GM19467 (cell line): ENCODE measurements at regions not wholly inside any gene's neighbourhood (a gene's known extent, or its start where the extent isn't known, plus 50 kb on each side); places are given as distances from the start of the nearest gene placed in this dataset.
A peak's percentile ranks its signal among the peaks of the same experiment; 100 is the strongest.
"Not testable (repeated sequence)": the region's sequence is repeated elsewhere in the genome, so short reads cannot be mapped to it uniquely, and the experiment has no call there.

Source experiments
- ATAC-seq: cut with Tn5 transposase; IDR thresholded peaks from one replicate; pipeline ENCODE4 v1.9.1; 2021; ENCODE audit warnings: mild to moderate bottlenecking, moderate library complexity; ENCODE audit not compliant: unreplicated experiment

GRCh38 chr4:9604031-9604892, 160.0 kb downstream of the DEFB131A start:
- not testable (repeated sequence) for ATAC-seq

DNA sequence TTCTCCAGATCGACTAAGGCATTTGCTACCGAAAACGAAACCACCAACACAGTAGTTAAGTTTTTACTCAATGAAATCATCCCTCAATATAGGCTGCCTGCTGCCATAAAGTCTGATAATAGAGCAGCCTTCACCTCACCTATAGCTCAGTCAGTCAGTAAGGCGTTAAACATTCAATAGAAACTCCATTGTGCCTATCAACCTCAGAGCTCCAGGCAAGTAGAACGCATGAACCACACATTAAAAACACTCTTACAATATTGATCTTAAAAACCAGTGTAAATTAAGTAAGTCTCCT, 160.6 kb downstream of the DEFB131A start:
- ATAC-seq = not testable (repeated sequence)

GRCh38 chr4:9608300-9608699, 164.1 kb downstream of the DEFB131A start:
- ATAC-seq = no peak

DNA sequence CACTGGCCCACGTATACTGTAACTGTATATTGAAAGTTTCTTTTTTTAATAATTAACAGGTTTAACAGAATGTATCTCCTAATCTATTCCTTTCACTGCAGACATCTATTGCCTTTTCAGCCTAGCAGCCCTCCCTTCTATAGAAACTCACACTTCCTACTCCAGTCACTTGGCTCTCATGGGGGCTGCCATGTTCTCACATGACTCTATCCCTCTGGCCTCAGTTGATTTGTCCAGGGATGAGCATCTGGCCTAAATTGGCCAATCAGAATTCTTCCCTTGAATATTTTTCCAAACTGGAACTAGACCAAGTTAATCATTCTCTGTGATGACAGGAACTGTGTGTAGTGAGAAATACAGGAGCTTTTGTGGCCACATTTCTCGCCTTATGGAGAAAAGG, 166.1 kb downstream of the DEFB131A start:
- not testable (repeated sequence) for ATAC-seq

DNA sequence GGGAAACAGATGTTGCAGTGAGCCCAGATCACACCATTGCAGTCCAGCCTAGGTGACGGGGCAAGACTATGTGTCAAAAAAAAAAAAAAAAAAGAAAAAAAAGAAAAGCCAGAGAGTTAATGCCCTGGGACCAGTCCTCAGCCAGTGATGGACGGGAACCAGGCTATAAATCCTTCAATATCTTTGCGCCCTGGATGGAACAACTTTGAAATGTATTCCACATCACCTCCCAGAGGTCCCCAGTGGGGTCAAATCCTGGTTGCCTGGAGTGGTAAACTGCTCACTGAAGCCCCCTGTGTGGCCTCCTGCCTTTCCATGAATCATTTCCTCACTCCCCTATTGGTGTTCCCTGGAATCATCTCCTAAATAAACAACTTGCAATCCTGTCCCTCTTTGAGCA, 166.9 kb downstream of the DEFB131A start:
- no peak for ATAC-seq

GRCh38 chr4:9636411-9636810, 145.0 kb upstream of the DRD5 start:
- ATAC-seq = not testable (repeated sequence)

DNA sequence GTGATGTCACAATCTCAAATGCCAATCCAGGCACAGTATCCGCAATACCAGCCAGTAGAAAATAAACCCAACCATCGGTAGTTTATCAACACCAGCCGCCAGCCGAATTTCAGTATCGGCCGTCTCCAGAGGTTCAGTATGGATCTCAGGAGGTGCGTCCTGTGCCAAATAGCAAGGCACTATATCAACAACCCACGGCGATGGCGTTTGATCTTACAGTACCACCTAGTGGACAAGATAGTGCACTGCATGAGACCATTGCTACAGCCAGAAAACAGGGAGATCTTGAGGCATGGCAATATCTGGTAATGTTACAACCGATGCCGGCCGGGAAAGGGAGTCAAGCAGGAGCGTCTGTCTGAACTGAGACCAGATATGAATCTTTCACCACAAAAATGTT, 121.8 kb upstream of the DRD5 start:
- not testable (repeated sequence) for ATAC-seq

DNA sequence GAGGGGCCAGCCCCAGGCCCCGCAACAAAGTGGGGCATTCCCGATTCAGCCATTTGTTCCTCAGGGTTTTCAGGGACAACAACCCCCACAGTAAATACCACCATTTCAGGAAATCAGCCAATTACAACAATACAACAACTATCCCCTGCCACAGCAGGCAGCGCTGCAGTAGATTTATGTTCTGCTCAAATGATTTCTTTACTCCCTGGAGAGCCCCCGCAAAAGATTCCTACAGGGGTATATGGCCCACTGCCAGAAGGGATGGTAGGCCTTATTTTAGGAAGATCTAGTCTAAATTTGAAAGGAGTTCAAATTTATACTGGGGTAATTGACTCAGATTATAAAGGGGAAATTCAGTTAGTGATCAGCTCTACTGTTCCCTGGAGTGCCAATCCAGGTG, 120.5 kb upstream of the DRD5 start:
- ATAC-seq = not testable (repeated sequence)

GRCh38 chr4:9670725-9671124, 110.7 kb upstream of the DRD5 start:
- ATAC-seq = not testable (repeated sequence)

- ATAC-seq = not testable (repeated sequence)
These were observed 104.1 kb upstream of the DRD5 start for GRCh38 chr4:9677357-9677756.

DNA sequence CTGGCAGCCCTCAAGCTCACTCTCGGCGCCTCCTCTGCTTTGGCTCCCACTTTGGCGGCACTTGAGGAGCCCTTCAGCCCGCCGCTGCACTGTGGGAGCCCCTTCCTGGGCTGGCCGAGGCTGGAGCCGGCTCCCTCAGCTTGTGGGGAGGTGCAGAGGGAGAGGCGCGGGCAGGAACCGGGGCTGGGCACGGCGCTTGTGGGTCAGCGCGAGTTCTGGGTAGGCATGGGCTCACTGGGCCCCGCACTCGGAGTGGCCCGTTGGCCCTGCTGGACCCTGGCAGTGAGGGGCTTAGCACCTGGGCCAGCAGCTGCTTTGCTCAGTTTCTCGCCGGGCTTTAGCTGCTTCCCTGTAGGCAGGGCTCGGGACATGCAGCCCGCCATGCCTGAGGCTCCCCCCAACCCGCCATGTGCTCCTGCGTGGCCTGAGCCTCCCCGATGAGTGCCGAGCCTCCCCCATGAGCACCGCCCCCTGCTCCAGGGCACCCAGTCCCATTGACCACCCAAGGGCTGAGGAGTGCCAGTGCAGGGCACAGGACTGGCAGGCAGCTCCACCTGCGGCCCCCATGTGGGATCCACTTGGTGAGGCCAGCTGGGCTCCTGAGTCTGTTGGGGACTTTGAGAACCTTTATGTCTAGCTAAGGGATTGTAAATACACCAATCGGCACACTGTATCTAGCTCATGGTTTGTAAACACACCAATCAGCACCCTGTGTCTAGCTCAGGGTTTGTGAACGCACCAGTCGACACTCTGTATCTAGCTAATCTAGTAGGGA, 101.5 kb upstream of the DRD5 start:
- no peak for ATAC-seq

GRCh38 chr4:9683174-9683573, 98.3 kb upstream of the DRD5 start:
- not testable (repeated sequence) for ATAC-seq

- ATAC-seq = not testable (repeated sequence)
These were observed 96.4 kb upstream of the DRD5 start for GRCh38 chr4:9685016-9685415.

DNA sequence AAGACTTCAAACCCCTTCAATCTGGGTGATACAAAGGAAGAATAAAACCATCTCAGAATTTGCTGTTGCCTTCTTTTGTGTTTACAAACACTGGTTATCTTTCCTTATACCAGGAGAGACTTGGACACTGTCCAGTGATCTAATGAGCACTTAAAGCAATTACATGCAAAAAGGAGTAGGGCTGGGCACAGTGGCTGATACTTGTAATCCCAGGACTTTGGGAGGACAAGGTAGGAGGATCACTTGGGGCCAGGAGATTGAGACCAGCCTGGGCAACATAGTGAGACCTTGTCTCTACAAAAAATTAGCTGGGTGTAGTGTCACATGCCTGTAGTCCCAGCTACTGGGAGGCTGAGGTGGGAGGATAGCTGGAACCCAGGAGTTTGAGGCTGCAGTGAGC, 95.7 kb upstream of the DRD5 start:
- no peak for ATAC-seq

- ATAC-seq = not testable (repeated sequence)
These were observed 90.7 kb upstream of the DRD5 start for GRCh38 chr4:9690636-9691237.

DNA sequence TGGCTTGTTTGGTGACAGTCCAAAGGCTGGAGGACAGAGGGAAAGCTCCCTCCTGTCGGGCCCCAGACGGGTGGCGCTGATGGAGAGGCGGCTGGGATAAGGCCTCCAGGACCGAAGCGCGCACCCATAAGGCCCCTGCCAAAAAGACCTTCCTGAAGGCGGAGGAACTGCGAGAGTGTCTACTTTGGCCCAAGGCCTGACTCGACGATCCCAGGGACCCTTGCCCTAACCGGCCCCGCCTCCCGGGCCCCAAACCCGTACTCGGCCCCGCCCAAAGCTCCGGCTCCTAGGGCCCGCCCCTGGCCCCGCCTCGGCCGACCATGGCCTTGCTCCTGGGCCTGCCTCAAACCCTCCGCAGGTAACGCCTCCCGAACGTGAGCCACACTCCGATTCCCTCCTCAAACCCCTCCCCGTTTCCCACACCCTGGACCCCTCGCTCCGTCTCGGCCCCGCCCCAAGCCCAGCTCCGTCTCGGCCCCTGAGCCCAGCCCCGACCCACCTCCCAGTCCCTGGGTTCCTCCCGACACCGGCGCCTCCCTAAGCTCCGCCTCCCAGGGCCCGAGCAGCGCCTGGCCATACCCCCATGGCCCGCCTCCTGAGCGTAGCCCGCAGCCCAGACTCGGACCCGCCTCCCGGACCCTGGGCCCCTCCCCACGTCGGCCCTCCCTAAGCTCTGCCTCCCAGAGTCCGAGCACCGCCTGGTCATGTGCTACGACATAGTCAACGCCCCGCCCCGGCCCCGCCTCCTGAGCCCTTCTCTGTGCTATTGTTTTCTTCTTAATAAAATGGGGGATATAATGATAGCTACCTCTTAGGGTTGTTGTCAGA, 90.0 kb upstream of the DRD5 start:
- ATAC-seq = peak; percentile 100

DNA sequence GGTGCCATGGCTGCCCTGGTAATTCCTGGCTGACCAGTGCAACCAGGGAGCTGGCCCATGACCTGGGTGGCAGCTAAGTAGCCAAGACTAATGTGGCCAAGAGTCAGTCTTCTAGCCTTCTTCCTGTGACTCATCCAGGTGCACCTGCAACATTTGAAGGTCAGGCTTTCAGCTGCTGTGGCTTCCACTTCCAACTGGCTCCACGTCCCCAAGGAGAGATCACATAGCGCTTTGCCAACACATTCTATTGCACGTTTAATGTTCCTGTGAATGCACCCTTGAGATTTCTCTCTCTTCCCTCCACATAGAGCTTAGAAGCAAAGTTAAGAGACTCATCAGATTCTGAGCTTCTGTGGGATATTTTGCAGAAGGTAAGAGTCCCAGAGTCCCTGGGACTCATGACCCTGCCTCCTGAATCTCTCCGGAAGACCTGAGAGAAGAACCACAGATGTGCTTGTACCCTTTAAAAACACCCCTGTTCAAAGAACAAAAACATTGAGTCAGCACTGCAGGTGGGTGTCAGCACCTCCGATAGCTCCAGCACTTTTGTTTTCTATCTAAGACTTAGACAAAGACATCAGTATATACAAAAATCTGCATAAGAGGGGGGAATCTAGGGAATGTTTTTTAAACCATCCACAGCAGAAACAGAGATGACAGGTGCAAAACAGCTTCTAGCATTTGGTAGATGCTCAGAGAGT, 88.5 kb upstream of the DRD5 start:
- ATAC-seq = not testable (repeated sequence)

GRCh38 chr4:9694403-9694802, 87.0 kb upstream of the DRD5 start:
- not testable (repeated sequence) for ATAC-seq

- ATAC-seq = not testable (repeated sequence)
These were observed 85.4 kb upstream of the DRD5 start for GRCh38 chr4:9695994-9696393.

GRCh38 chr4:9696561-9696960, 84.9 kb upstream of the DRD5 start:
- not testable (repeated sequence) for ATAC-seq
